ENCODE measurements at regions not wholly inside any gene's neighbourhood (a gene's known extent, or its start where the extent isn't known, plus 50 kb on each side); places are given as distances from the start of the nearest gene placed in this dataset.

DNA sequence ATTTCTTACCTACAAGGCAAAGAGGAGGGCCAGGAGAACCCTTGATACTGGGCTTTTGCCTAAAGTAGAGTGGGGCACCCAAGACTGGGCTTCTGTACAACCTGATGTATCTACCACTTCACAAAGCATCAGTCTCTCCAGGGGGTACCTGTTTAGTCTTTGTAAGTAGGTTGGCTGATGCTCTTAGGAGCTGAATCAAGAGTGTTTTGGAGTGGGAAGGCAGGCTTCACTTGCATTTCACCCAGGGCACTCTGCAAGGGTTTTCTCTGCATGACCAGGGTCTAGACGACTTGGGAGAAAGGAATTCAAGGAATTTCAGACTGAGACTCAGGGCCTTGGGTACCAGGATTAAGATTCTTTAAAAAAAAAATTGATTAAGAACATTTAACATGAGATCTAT is 361.5 kb downstream of the RFC3 start:
- TF ChIP-seq FOS (IDR thresholded peaks at IDR 0.05; ENCODE audit: borderline replicate concordance, insufficient read depth, low read length) (no peak), EZH2 (IDR thresholded peaks at IDR 0.05; ENCODE audit: borderline replicate concordance, low read depth, low read length, severe bottlenecking) (no peak), JUN (IDR thresholded peaks at IDR 0.05; ENCODE audit: borderline replicate concordance, insufficient read depth, insufficient read length, low read depth) (no peak), POLR2AphosphoS5 (IDR thresholded peaks at IDR 0.05; ENCODE audit: insufficient read depth, low read depth, low read length) (no peak), POLR2A (IDR thresholded peaks at IDR 0.05; ENCODE audit: low read depth, low read length) (no peak), GATA2 (IDR thresholded peaks at IDR 0.05; ENCODE audit: insufficient read depth, insufficient read length, low read depth, low read length) (no peak), MYC (IDR thresholded peaks at IDR 0.05; ENCODE audit: low read depth, low read length) (no peak)
- TF ChIP-seq, protein P1, sequence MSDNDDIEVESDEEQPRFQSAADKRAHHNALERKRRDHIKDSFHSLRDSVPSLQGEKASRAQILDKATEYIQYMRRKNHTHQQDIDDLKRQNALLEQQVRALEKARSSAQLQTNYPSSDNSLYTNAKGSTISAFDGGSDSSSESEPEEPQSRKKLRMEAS (IDR thresholded peaks at IDR 0.05; ENCODE audit: insufficient read depth, insufficient read length), result no peak
- TF ChIP-seq, protein P2, sequence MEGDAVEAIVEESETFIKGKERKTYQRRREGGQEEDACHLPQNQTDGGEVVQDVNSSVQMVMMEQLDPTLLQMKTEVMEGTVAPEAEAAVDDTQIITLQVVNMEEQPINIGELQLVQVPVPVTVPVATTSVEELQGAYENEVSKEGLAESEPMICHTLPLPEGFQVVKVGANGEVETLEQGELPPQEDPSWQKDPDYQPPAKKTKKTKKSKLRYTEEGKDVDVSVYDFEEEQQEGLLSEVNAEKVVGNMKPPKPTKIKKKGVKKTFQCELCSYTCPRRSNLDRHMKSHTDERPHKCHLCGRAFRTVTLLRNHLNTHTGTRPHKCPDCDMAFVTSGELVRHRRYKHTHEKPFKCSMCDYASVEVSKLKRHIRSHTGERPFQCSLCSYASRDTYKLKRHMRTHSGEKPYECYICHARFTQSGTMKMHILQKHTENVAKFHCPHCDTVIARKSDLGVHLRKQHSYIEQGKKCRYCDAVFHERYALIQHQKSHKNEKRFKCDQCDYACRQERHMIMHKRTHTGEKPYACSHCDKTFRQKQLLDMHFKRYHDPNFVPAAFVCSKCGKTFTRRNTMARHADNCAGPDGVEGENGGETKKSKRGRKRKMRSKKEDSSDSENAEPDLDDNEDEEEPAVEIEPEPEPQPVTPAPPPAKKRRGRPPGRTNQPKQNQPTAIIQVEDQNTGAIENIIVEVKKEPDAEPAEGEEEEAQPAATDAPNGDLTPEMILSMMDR (IDR thresholded peaks at IDR 0.05; ENCODE audit: extremely low read depth in 1 of 2, insufficient read depth in 1 of 2, low read depth in 1 of 2, low read length in 2 of 2), result no peak
